Breast epithelium (tissue), 3 donors: ENCODE measurements at regions not wholly inside any gene's neighbourhood (a gene's known extent, or its start where the extent isn't known, plus 50 kb on each side); places are given as distances from the start of the nearest gene placed in this dataset.

Source experiments
- CTCF ChIP-seq, 3 donors: fragments of 450-650 bp; IDR thresholded peaks; one replicate each; pipeline ENCODE4 v1.5.1; 2016 to 2017; ENCODE audit warnings: antibody characterized with exemption in 3 of 3, mild to moderate bottlenecking in 3 of 3, moderate library complexity in 3 of 3
- POLR2A ChIP-seq: fragments of 450-650 bp; IDR thresholded peaks from one replicate; pipeline ENCODE4 v1.6.1; 2016; ENCODE audit warnings: antibody characterized with exemption, mild to moderate bottlenecking, moderate library complexity
- POLR2AphosphoS5 ChIP-seq, 3 donors: sonication (generic); formaldehyde crosslinking; IDR thresholded peaks; one replicate each; pipeline ENCODE4 v1.6.1; 2017; ENCODE audit warnings: antibody characterized with exemption in 3 of 3

- TF ChIP-seq CTCF (IDR thresholded peaks at IDR 0.05) (no peak), POLR2A (no peak), POLR2AphosphoS5 (IDR thresholded peaks at IDR 0.05) (no peak)
Observed at GRCh38 chr2:55999790-56000189, 76.2 kb upstream of the EFEMP1 start.
